HG03175 (cell line): ENCODE measurements at regions not wholly inside any gene's neighbourhood (a gene's known extent, or its start where the extent isn't known, plus 50 kb on each side); places are given as distances from the start of the nearest gene placed in this dataset.

ENCODE experiments used
- ATAC-seq: cut with Tn5 transposase; IDR thresholded peaks from one replicate; pipeline ENCODE4 v1.9.1; 2021; ENCODE audit warnings: mild to moderate bottlenecking, moderate library complexity; ENCODE audit not compliant: unreplicated experiment

DNA sequence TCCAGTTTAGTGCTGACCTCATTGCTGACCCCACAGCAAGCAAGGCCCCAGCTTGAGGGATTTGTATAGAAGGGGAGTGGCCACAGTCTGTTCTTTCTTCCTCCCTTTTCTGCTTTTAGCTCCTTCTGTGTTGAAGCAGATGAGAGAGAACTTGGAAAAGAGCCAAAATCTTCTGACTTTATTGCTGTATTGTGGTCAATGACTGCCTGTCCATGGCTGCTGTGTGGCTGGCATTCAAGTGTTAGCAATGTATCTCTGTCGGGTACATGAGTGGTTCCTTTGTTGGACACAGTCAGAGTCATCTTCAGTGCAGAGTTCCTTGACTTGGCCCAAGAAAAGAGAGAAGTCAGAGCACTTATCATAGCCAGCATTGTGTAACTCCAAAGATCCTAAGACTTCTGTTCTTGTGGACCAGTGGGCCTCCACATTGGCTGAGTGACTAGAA is 154.1 kb downstream of the LRRC70 start:
- no peak for ATAC-seq

GRCh38 chr5:62731022-62731421 is 152.4 kb downstream of the LRRC70 start:
- ATAC-seq: no peak

- no peak for ATAC-seq
These were observed 151.1 kb downstream of the LRRC70 start for GRCh38 chr5:62729675-62730074.

GRCh38 chr5:62727861-62728260 is 149.2 kb downstream of the LRRC70 start:
- ATAC-seq: no peak

DNA sequence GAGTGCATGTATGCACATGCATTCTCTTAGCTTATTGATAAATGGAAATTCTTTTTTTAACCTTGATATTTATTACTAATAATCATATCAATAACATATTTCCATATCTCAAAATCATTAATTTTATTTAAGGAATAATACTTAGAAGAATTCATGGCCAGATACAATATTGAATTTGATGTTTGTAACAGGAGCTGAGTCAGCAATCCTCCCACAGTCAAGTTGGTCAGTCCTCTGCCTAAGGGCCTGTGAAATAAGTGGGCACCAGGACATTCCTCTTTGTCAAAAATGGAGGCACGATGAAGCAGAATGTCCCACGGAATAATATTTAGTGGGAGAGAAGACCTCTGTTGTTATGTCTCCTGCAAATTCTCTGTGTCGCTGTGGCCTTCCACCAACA is 148.6 kb downstream of the LRRC70 start:
- no peak for ATAC-seq

DNA sequence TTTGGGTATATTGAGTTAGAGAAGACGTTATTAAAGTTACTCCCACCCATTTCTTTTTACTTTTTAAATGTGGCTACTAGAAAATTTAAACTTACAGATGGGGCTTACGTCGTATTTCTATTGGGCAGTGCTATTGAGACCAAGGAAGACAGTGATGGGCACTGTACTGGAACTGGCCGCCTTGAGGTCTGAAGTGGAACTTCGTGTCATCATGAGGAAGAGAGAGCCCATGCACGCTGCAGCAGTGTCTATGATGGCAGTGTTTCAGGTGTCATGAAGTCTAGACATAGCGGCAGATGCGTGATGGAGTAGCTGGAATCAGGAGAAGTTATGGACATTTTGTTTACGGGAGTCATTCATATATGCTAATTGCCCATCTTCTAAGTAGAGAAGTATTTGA is 143.7 kb downstream of the LRRC70 start:
- no peak for ATAC-seq

GRCh38 chr5:62720031-62720441 is 141.4 kb downstream of the LRRC70 start:
- ATAC-seq: peak; percentile 99

GRCh38 chr5:62719061-62719720 is 140.6 kb downstream of the LRRC70 start:
- no peak for ATAC-seq

- no peak for ATAC-seq
These were observed 139.7 kb downstream of the LRRC70 start for GRCh38 chr5:62718324-62718723.

- no peak for ATAC-seq
These were observed 138.8 kb downstream of the LRRC70 start for GRCh38 chr5:62717301-62717933.

DNA sequence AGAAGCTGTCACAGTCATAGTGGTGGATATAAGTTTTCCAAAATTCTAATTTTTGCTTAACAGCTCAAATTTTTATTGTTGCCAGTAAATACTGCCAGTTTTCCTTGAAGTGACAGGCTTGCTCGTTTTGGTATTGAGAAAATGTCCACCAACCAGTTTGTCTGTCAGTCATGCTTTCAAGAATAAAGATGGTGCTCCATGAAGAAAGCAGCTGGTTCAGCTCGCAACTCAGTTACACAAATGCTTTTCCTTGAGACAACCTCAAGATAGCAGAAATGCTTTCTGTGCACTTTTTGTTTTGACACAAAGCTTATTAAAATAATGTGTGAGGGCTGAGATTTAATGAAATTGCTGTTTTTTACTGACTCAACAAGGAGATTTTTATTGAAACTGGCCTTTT is 135.7 kb downstream of the LRRC70 start:
- ATAC-seq: no peak

GRCh38 chr5:62708481-62709325 is 130.1 kb downstream of the LRRC70 start:
- ATAC-seq: no peak

DNA sequence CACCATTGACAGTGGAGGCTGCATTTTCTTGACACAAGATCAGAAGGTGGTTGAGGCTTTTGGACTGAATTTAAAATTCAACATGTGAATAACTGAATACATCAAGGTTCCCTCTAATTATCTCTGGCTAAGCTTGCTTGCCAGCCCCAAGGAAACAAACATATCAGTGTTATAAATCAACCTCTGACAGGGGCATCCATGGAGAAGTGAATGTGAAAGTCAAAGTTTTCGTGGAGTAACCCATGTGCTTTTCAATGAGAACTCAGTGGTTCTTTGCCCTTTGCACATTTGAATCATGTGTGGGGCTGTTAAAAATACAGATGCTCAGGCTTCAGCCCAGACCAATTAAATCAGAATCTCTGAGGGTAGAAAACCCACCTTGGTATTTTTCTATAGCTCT is 128.9 kb downstream of the LRRC70 start:
- ATAC-seq: no peak

GRCh38 chr5:62707131-62707530 is 128.5 kb downstream of the LRRC70 start:
- ATAC-seq: no peak

- no peak for ATAC-seq
These were observed 126.4 kb downstream of the LRRC70 start for GRCh38 chr5:62705022-62705421.

GRCh38 chr5:62702126-62702525 is 123.5 kb downstream of the LRRC70 start:
- ATAC-seq: no peak

- no peak for ATAC-seq
These were observed 122.4 kb downstream of the LRRC70 start for GRCh38 chr5:62701036-62701435.

DNA sequence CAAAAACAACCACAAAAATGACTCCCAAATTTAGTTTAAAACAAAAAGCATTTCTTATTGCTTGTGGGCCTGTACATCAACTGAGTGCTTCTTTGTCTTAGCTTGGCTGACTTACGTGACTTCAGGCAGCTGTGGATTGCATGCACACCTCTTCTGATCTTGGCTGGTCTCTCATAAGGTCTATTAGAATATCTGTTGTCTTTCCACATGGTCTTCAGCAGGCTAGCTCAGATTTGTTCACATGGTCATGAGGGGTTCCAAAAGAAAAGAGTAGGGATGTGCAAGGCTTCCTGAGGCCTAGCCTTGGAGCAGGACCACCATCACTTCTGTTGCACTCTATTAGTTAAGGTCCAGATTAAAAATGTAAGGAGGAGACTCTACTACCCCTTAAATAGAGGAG is 120.1 kb downstream of the LRRC70 start:
- no peak for ATAC-seq

GRCh38 chr5:62695274-62695673 is 116.7 kb downstream of the LRRC70 start:
- no peak for ATAC-seq

DNA sequence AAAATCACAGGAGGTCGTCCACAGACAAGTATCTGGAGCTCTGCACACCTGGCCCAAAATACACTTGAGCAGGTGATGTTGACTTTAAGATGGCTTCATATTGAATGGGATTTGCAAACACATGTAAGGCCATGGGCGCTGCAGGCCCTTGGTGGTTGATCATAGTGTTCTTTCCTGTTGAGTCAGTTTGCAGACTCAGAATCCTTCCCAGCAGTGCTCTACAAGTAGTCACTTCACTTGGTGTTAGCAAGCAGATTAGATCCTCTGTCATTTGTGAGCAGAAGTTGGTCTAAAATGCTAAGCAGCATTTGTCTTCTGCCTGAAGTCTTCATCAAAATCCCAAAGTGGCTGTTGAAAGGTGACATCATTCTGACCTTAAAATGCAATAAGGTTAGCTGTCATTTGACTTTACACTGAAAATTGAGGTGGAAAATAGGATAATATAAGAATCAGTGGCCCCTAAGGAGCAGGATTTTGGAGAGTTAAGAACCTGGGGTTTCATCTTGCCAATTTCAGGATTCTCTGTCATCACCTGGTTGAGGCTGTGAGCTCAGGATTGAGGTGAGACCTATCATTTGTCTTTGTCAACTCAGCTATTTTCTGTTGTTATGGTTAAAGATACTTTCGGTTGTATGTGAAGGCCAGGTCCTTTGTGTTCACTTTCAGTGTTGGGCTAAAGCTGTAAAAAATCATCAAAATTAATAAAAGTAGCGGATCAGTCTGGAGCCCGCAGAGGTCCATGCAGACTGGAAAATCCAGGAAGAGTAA is 114.5 kb downstream of the LRRC70 start:
- no peak for ATAC-seq

DNA sequence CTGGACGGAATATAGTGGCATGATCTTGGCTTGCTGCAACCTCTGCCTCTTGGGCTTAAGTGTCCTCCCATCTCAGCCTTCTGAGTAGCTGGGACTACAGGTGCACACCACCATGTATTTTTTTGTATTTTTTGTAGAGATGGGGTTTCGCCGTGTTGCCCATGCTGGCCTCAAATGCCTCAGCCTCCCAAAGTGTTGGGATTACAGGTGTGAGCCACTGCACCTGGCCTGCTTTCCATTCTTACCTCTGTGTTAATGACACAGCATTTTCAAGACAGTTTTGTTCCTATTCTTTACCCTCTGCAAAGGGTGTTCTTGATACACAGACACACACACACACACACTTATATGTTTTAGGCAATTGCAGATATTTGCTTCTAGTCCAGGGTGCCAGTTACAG is 113.3 kb downstream of the LRRC70 start:
- no peak for ATAC-seq
